ENCODE measurements at regions not wholly inside any gene's neighbourhood (a gene's known extent, or its start where the extent isn't known, plus 50 kb on each side); places are given as distances from the start of the nearest gene placed in this dataset.
"Not testable (repeated sequence)": the region's sequence is repeated elsewhere in the genome, so short reads cannot be mapped to it uniquely, and the experiment has no call there.

GRCh38 chrX:537151-537550 lies 93.4 kb upstream of the SHOX start:
- H3K4me2 ChIP-seq, result no peak overlapping the region
- no peaks in the 10 kb centered on the region for H3K36me3 ChIP-seq

GRCh38 chrX:538311-538710 lies 92.3 kb upstream of the SHOX start:
- no peak overlapping the region for H3K27ac ChIP-seq
- no peak overlapping the region for H3K4me3 ChIP-seq
- H3K4me2 ChIP-seq, result no peak overlapping the region
- H3K36me3 ChIP-seq, result no peaks in the 10 kb centered on the region
- H3K4me1 ChIP-seq, result peaks cover 0 to 11% (median 0%) of the 10 kb centered on the region in 10 experiments; a peak in 3 of 20 replicates
- no peaks in the 10 kb centered on the region for H4K20me1 ChIP-seq
- H3K9me3 ChIP-seq (replicated peaks in 1 of 11), result peaks cover 0 to 6% (median 0%) of the 10 kb centered on the region in 11 experiments; a peak in 3 of 22 replicates
- TF ChIP-seq Cebpa-rat (IDR thresholded peaks at IDR 0.05), result no peak
- no peaks in the 10 kb centered on the region for H3K27me3 ChIP-seq
- H3K9ac ChIP-seq, result no peak overlapping the region

More at GRCh38 chrX:537151-537550, 93.4 kb upstream of the SHOX start:
- Histone ChIP-seq H3K27ac (no peak overlapping the region), H3K9me3 (replicated peaks in 1 of 11) (peaks cover 0 to 3% (median 0%) of the 10 kb centered on the region in 11 experiments; a peak in 2 of 22 replicates), H3K4me3 (no peak overlapping the region), H4K20me1 (no peaks in the 10 kb centered on the region), H3K4me1 (peaks cover 0 to 11% (median 0%) of the 10 kb centered on the region in 10 experiments; a peak in 3 of 20 replicates), H3K9ac (no peak overlapping the region), H3K27me3 (no peaks in the 10 kb centered on the region)
- TF ChIP-seq Cebpa-rat (IDR thresholded peaks at IDR 0.05), result no peak

- not testable (repeated sequence) for H3K9me3 ChIP-seq (replicated peaks in 1 of 11); H3K27ac ChIP-seq; H3K9ac ChIP-seq; H3K36me3 ChIP-seq; H3K4me3 ChIP-seq; H3K27me3 ChIP-seq; H3K4me2 ChIP-seq; H4K20me1 ChIP-seq
- peaks cover 0 to 15% (median 0%) of the 10 kb centered on the region in 10 experiments; a peak in 3 of 20 replicates for H3K4me1 ChIP-seq
Observed at GRCh38 chrX:541006-541405, 89.6 kb upstream of the SHOX start.

GRCh38 chrX:542179-542578 lies 88.4 kb upstream of the SHOX start:
- no peaks in the 10 kb centered on the region for H3K27me3 ChIP-seq
- H3K9ac ChIP-seq, result no peak overlapping the region
- H3K36me3 ChIP-seq, result no peaks in the 10 kb centered on the region
- H3K4me3 ChIP-seq, result no peak overlapping the region
- TF ChIP-seq Cebpa-rat (IDR thresholded peaks at IDR 0.05), result no peak
- peaks cover 0 to 15% (median 0%) of the 10 kb centered on the region in 10 experiments; a peak in 3 of 20 replicates for H3K4me1 ChIP-seq
- H3K4me2 ChIP-seq, result no peak overlapping the region
- no peaks in the 10 kb centered on the region for H4K20me1 ChIP-seq
- H3K27ac ChIP-seq, result no peak overlapping the region
- H3K9me3 ChIP-seq (replicated peaks in 1 of 11), result peaks cover 0 to 6% (median 0%) of the 10 kb centered on the region in 11 experiments; a peak in 3 of 22 replicates

- Histone ChIP-seq H4K20me1 (no peaks in the 10 kb centered on the region), H3K27ac (no peak overlapping the region), H3K9ac (no peak overlapping the region), H3K4me1 (peaks cover 0 to 15% (median 0%) of the 10 kb centered on the region in 10 experiments; a peak in 3 of 20 replicates), H3K27me3 (no peaks in the 10 kb centered on the region), H3K9me3 (replicated peaks in 1 of 11) (peaks cover 0 to 7% (median 1%) of the 10 kb centered on the region in 11 experiments; a peak in 3 of 22 replicates), H3K4me2 (no peak overlapping the region), H3K36me3 (no peaks in the 10 kb centered on the region), H3K4me3 (no peak overlapping the region)
- no peak for TF ChIP-seq Cebpa-rat (IDR thresholded peaks at IDR 0.05)
Observed at GRCh38 chrX:545452-545885, 85.1 kb upstream of the SHOX start.

GRCh38 chrX:550514-550913 lies 80.1 kb upstream of the SHOX start:
- no peak overlapping the region for H3K4me2 ChIP-seq
- H3K4me1 ChIP-seq, result 0 out of 20 replicates have a peak, but pooled peaks cover 0 to 3% (median 0%) of the 10 kb centered on the region in 10 experiments
- H3K9me3 ChIP-seq (replicated peaks in 1 of 11), result peaks cover 0 to 11% (median 0%) of the 10 kb centered on the region in 11 experiments; a peak in 3 of 22 replicates
- no peak for TF ChIP-seq Cebpa-rat (IDR thresholded peaks at IDR 0.05)
- H4K20me1 ChIP-seq, result no peaks in the 10 kb centered on the region
- H3K27ac ChIP-seq, result no peak overlapping the region
- H3K4me3 ChIP-seq, result no peak overlapping the region
- H3K36me3 ChIP-seq, result no peaks in the 10 kb centered on the region
- no peaks in the 10 kb centered on the region for H3K27me3 ChIP-seq
- no peak overlapping the region for H3K9ac ChIP-seq

GRCh38 chrX:551306-551705 lies 79.3 kb upstream of the SHOX start:
- Histone ChIP-seq H3K36me3 (no peaks in the 10 kb centered on the region), H3K27me3 (no peaks in the 10 kb centered on the region), H3K9ac (no peak overlapping the region), H3K27ac (no peak overlapping the region), H3K4me1 (no peaks in the 10 kb centered on the region), H3K4me3 (no peak overlapping the region), H3K9me3 (replicated peaks in 1 of 11) (peaks cover 0 to 11% (median 0%) of the 10 kb centered on the region in 11 experiments; a peak in 3 of 22 replicates), H4K20me1 (no peaks in the 10 kb centered on the region), H3K4me2 (no peak overlapping the region)
- TF ChIP-seq Cebpa-rat (IDR thresholded peaks at IDR 0.05), result no peak

- no peak overlapping the region for H3K9ac ChIP-seq
- H3K4me3 ChIP-seq, result no peak overlapping the region
- TF ChIP-seq Cebpa-rat (IDR thresholded peaks at IDR 0.05), result no peak
- H4K20me1 ChIP-seq, result no peaks in the 10 kb centered on the region
- no peak overlapping the region for H3K27ac ChIP-seq
- H3K4me2 ChIP-seq, result no peak overlapping the region
- no peaks in the 10 kb centered on the region for H3K36me3 ChIP-seq
- no peaks in the 10 kb centered on the region for H3K4me1 ChIP-seq
- H3K9me3 ChIP-seq (replicated peaks in 1 of 11), result peaks cover 0 to 11% (median 0%) of the 10 kb centered on the region in 11 experiments; a peak in 3 of 22 replicates
- no peaks in the 10 kb centered on the region for H3K27me3 ChIP-seq
Observed at GRCh38 chrX:552496-552895, 78.1 kb upstream of the SHOX start.

- no peak for TF ChIP-seq Cebpa-rat (IDR thresholded peaks at IDR 0.05)
Observed at GRCh38 chrX:554271-554670, 76.3 kb upstream of the SHOX start.

More at GRCh38 chrX:554271-554670, 76.3 kb upstream of the SHOX start:
- no peaks in the 10 kb centered on the region for H3K27me3 ChIP-seq
- no peaks in the 10 kb centered on the region for H3K4me1 ChIP-seq
- no peak overlapping the region for H3K9ac ChIP-seq
- H3K4me3 ChIP-seq, result no peak overlapping the region
- H3K9me3 ChIP-seq (replicated peaks in 1 of 11), result peaks cover 0 to 11% (median 0%) of the 10 kb centered on the region in 11 experiments; a peak in 3 of 22 replicates
- H4K20me1 ChIP-seq, result no peaks in the 10 kb centered on the region
- H3K27ac ChIP-seq, result no peak overlapping the region
- H3K4me2 ChIP-seq, result no peak overlapping the region
- no peaks in the 10 kb centered on the region for H3K36me3 ChIP-seq

Measured in BLaER1 treated with 17β-estradiol and CSF1 and Interleukin-3, amounts not matched to agents 10 nM and 100 nM (cell line).